Activated T-cell treated with anti-CD3 and anti-CD28 coated beads, Interleukin-2, amount 50 U/mL, for 72 hours (primary cell): ENCODE measurements at regions not wholly inside any gene's neighbourhood (a gene's known extent, or its start where the extent isn't known, plus 50 kb on each side); places are given as distances from the start of the nearest gene placed in this dataset.

Experiments
- ATAC-seq, 2 donors: fragments of 150-1000 bp; cut with Tn5 transposase; replicated peaks in 1 of 2; 2 replicates each; pipeline ENCODE4 v1.10.0; 2021; ENCODE audit warnings: moderate library complexity in 2 of 2, mild to moderate bottlenecking in 1 of 2
- DNase-seq, 2 donors: peaks; one replicate each; pipeline ENCODE4 v3.0.0; 2021 to 2022; ENCODE audit warnings: mixed read lengths in 1 of 2
- H3K27ac Mint-ChIP-seq: one replicate; pipeline ENCODE4 v1.8.0; 2022; ENCODE audit warnings: mild to moderate bottlenecking, moderate library complexity, mixed read lengths
- H3K27me3 Mint-ChIP-seq: one replicate; pipeline ENCODE4 v1.8.0; 2022; ENCODE audit warnings: low read depth, mixed read lengths
- H3K36me3 Mint-ChIP-seq, 2 donors: one replicate each; pipeline ENCODE4 v1.8.0; 2022; ENCODE audit warnings: mixed read lengths in 2 of 2, mild to moderate bottlenecking in 1 of 2; ENCODE audit not compliant: insufficient read depth in 2 of 2
- H3K4me1 Mint-ChIP-seq: one replicate; pipeline ENCODE4 v1.8.0; 2022; ENCODE audit warnings: low read depth, mixed read lengths
- H3K4me3 Mint-ChIP-seq, 2 donors: one replicate each; pipeline ENCODE4 v1.8.0; 2022; ENCODE audit warnings: mild to moderate bottlenecking in 2 of 2, mixed read lengths in 2 of 2, moderate library complexity in 2 of 2
- H3K9me3 Mint-ChIP-seq, 2 donors: one replicate each; pipeline ENCODE4 v1.8.0; 2022; ENCODE audit warnings: mixed read lengths in 2 of 2

- H3K4me1 Mint-ChIP-seq = no peaks in the 10 kb centered on the region
- no peak overlapping the region for H3K27ac Mint-ChIP-seq
- no peak overlapping the region for H3K4me3 Mint-ChIP-seq
- DNase-seq = no peak
- no peak for ATAC-seq
- H3K9me3 Mint-ChIP-seq = peaks cover 0 to 7% of the 10 kb centered on the region in 2 donors
- no peaks in the 10 kb centered on the region for H3K27me3 Mint-ChIP-seq
- H3K36me3 Mint-ChIP-seq = no peaks in the 10 kb centered on the region
Measured at GRCh38 chr2:125424266-125424785, 1231.6 kb upstream of the GYPC start.

- no peak for ATAC-seq
- Mint-ChIP-seq H3K9me3 (peaks cover 0 to 5% of the 10 kb centered on the region in 2 donors), H3K27me3 (no peaks in the 10 kb centered on the region), H3K4me3 (no peak overlapping the region), H3K4me1 (no peaks in the 10 kb centered on the region), H3K36me3 (no peaks in the 10 kb centered on the region), H3K27ac (no peak overlapping the region)
- DNase-seq = no peak
Measured at GRCh38 chr2:125427721-125428315, 1228.1 kb upstream of the GYPC start.

GRCh38 chr2:125444106-125444505 lies 1211.9 kb upstream of the GYPC start:
- no peaks in the 10 kb centered on the region for H3K36me3 Mint-ChIP-seq
- no peak overlapping the region for H3K27ac Mint-ChIP-seq
- peaks cover 0 to 5% of the 10 kb centered on the region in 2 donors for H3K9me3 Mint-ChIP-seq
- no peak for ATAC-seq
- DNase-seq = no peak
- no peaks in the 10 kb centered on the region for H3K27me3 Mint-ChIP-seq
- H3K4me3 Mint-ChIP-seq = no peak overlapping the region
- no peaks in the 10 kb centered on the region for H3K4me1 Mint-ChIP-seq

GRCh38 chr2:125445495-125445894 lies 1210.5 kb upstream of the GYPC start:
- Mint-ChIP-seq H3K4me3 (no peak overlapping the region), H3K27ac (no peak overlapping the region), H3K4me1 (no peaks in the 10 kb centered on the region), H3K36me3 (no peaks in the 10 kb centered on the region), H3K9me3 (peaks cover 0 to 6% of the 10 kb centered on the region in 2 donors), H3K27me3 (no peaks in the 10 kb centered on the region)
- no peak for DNase-seq
- ATAC-seq = no peak

GRCh38 chr2:125450092-125450491 lies 1205.9 kb upstream of the GYPC start:
- no peaks in the 10 kb centered on the region for H3K27me3 Mint-ChIP-seq
- DNase-seq (no peak), ATAC-seq (no peak)
- no peak overlapping the region for H3K4me3 Mint-ChIP-seq
- H3K9me3 Mint-ChIP-seq = peaks cover 6 to 9% of the 10 kb centered on the region in 2 donors
- no peak overlapping the region for H3K27ac Mint-ChIP-seq
- H3K36me3 Mint-ChIP-seq = peaks cover 0 to 1% of the 10 kb centered on the region in 2 donors
- H3K4me1 Mint-ChIP-seq = no peaks in the 10 kb centered on the region

- Mint-ChIP-seq H3K36me3 (peaks cover 0 to 1% of the 10 kb centered on the region in 2 donors), H3K4me3 (no peak overlapping the region), H3K27ac (no peak overlapping the region), H3K27me3 (no peaks in the 10 kb centered on the region), H3K9me3 (peaks cover 10% of the 10 kb centered on the region in 2 donors), H3K4me1 (no peaks in the 10 kb centered on the region)
- ATAC-seq (no peak), DNase-seq (no peak)
Measured at GRCh38 chr2:125455110-125455509, 1200.8 kb upstream of the GYPC start.

GRCh38 chr2:125456693-125457363 lies 1199.1 kb upstream of the GYPC start:
- Mint-ChIP-seq H3K27me3 (no peaks in the 10 kb centered on the region), H3K27ac (no peak overlapping the region), H3K4me3 (no peak overlapping the region), H3K9me3 (peaks cover 6 to 10% of the 10 kb centered on the region in 2 donors), H3K4me1 (no peaks in the 10 kb centered on the region), H3K36me3 (no peaks in the 10 kb centered on the region)
- no peak for DNase-seq
- no peak for ATAC-seq

GRCh38 chr2:125471963-125472362 lies 1184.0 kb upstream of the GYPC start:
- Mint-ChIP-seq H3K27me3 (no peaks in the 10 kb centered on the region), H3K9me3 (peaks cover 9 to 13% of the 10 kb centered on the region in 2 donors), H3K4me3 (no peak overlapping the region), H3K4me1 (no peaks in the 10 kb centered on the region), H3K27ac (no peak overlapping the region), H3K36me3 (no peaks in the 10 kb centered on the region)
- DNase-seq (no peak), ATAC-seq (no peak)

GRCh38 chr2:125479143-125479636 lies 1176.8 kb upstream of the GYPC start:
- Mint-ChIP-seq H3K36me3 (no peaks in the 10 kb centered on the region), H3K4me1 (no peaks in the 10 kb centered on the region), H3K9me3 (peaks cover 8 to 20% of the 10 kb centered on the region in 2 donors), H3K4me3 (no peak overlapping the region), H3K27ac (no peak overlapping the region), H3K27me3 (no peaks in the 10 kb centered on the region)
- DNase-seq (no peak), ATAC-seq (no peak)

- Mint-ChIP-seq H3K4me3 (no peak overlapping the region), H3K27me3 (no peaks in the 10 kb centered on the region), H3K27ac (no peak overlapping the region), H3K9me3 (peaks cover 6 to 9% of the 10 kb centered on the region in 2 donors), H3K4me1 (no peaks in the 10 kb centered on the region), H3K36me3 (no peaks in the 10 kb centered on the region)
- ATAC-seq (no peak), DNase-seq (no peak)
Measured at GRCh38 chr2:125490308-125490707, 1165.7 kb upstream of the GYPC start.

- H3K4me3 Mint-ChIP-seq = no peak overlapping the region
- H3K27me3 Mint-ChIP-seq = no peaks in the 10 kb centered on the region
- ATAC-seq (no peak), DNase-seq (no peak)
- H3K27ac Mint-ChIP-seq = no peak overlapping the region
- H3K36me3 Mint-ChIP-seq = no peaks in the 10 kb centered on the region
- H3K4me1 Mint-ChIP-seq = no peaks in the 10 kb centered on the region
- peaks cover 3 to 5% of the 10 kb centered on the region in 2 donors for H3K9me3 Mint-ChIP-seq
Measured at GRCh38 chr2:125491663-125492062, 1164.3 kb upstream of the GYPC start.

GRCh38 chr2:125512313-125512712 lies 1143.6 kb upstream of the GYPC start:
- DNase-seq (no peak), ATAC-seq (no peak)
- H3K36me3 Mint-ChIP-seq = peaks cover 0 to under 1% of the 10 kb centered on the region in 2 donors
- H3K27ac Mint-ChIP-seq = no peak overlapping the region
- peaks cover 2 to 4% of the 10 kb centered on the region in 2 donors for H3K9me3 Mint-ChIP-seq
- no peak overlapping the region for H3K4me3 Mint-ChIP-seq
- no peaks in the 10 kb centered on the region for H3K27me3 Mint-ChIP-seq
- no peaks in the 10 kb centered on the region for H3K4me1 Mint-ChIP-seq

GRCh38 chr2:125516496-125517109 lies 1139.4 kb upstream of the GYPC start:
- no peak for ATAC-seq
- DNase-seq = peak in 1 of 2 donors; percentile 0
- Mint-ChIP-seq H3K4me3 (no peak overlapping the region), H3K4me1 (no peaks in the 10 kb centered on the region), H3K36me3 (peaks cover 0 to 1% of the 10 kb centered on the region in 2 donors), H3K27ac (no peak overlapping the region), H3K27me3 (no peaks in the 10 kb centered on the region), H3K9me3 (peaks cover 1 to 3% of the 10 kb centered on the region in 2 donors)
